Activated CD4-positive, alpha-beta T cell treated with anti-CD3 and anti-CD28 coated beads, Interleukin-2, amount 50 U/mL, for 24 hours (primary cell): ENCODE measurements at regions not wholly inside any gene's neighbourhood (a gene's known extent, or its start where the extent isn't known, plus 50 kb on each side); places are given as distances from the start of the nearest gene placed in this dataset.

ENCODE experiments used
- DNase-seq, 2 donors: peaks; one replicate each; pipeline ENCODE4 v3.0.0-alpha.2; 2020; ENCODE audit warnings: low read depth in 1 of 2, low spot score in 1 of 2

DNA sequence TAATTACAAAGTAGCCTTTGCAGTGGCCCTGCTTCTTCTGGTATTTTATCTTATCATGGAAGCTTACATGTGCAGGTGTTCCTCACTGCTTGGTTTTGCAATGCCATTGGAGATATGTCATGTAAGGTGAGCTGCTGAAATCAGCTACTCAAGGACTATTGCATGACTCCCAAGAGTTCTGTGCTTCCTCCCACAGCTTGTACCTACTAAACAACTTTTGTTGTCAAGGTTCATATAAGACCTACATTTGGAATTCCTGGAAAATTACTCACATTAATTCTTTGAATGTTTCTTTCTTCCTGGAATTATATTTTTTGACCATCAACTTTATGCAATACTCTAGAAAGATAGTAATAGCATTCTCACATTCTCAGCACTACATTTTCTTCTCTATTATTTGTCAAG is 427.5 kb upstream of the HSF2 start:
- no peak for DNase-seq

GRCh38 chr6:121984956-121985355 is 414.5 kb upstream of the HSF2 start:
- no peak for DNase-seq

DNA sequence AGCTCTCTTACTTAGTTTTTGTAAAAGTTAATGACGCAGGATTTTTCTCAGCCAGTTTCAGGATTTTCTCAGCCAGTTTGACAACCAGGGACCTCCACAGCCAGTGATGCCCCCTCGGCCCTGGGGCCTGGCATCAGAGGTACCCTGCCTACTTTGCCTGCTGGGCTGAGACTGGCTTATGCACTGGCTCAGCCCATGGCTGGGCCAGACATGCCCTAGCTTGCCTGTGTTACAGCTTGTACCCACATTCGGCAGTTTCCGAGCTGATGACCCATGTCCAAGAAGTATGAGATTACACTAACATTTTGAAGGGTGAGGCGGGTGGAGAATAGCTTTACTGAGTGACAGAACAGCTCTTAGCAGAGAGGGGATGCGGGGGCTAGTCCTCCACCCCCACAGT is 406.1 kb upstream of the HSF2 start:
- DNase-seq, result no peak

DNA sequence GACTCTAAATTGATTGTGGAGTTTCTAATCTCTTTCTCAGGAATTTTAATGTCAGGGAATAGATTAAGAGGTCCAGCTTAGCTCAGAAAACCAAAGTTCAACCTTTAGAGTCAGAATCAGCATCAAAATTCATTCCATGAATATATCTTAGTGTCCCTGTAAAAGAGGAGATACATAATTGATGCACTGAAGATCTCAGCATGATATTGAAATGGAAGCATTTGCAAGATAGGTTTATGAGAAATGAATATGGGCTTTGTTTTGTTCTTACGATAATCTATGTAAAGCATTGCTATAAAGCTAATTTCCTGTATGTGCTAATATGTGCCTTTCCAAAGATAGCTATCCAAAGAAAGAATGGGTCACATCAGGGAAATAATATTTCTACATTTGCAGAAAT is 404.5 kb upstream of the HSF2 start:
- no peak for DNase-seq

- DNase-seq, result no peak
Measured at GRCh38 chr6:121998631-121999030, 400.8 kb upstream of the HSF2 start.

DNA sequence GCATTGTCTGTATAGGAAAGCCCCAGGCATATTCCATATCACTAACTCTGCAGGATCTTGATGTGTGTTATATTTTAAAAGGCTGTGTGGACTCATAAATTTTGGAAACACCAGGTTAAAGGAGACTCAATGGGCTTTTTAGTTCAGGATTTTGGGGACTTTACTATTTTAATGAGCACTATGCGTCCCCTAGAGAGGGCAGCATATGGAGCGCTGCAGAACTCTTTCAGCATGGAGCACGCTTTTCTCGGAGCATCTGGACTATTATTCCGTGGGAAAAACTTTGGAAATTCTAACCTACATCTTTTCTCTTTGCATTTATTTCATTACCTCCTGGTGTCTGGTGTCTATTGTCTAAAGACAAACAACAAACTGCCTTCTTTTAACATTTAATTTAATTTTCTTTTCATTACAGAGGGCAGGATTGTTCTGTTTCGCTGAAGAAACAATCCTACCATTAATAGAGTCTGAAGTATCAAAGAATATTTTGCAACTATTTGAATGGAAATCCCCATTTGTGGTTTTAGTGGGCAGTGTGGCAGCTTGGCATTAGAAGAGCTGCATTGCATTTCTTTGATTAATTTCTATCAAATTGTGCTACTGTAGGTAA is 399.9 kb upstream of the HSF2 start:
- no peak for DNase-seq

- DNase-seq, result no peak
Measured at GRCh38 chr6:122005661-122006060, 393.8 kb upstream of the HSF2 start.

DNA sequence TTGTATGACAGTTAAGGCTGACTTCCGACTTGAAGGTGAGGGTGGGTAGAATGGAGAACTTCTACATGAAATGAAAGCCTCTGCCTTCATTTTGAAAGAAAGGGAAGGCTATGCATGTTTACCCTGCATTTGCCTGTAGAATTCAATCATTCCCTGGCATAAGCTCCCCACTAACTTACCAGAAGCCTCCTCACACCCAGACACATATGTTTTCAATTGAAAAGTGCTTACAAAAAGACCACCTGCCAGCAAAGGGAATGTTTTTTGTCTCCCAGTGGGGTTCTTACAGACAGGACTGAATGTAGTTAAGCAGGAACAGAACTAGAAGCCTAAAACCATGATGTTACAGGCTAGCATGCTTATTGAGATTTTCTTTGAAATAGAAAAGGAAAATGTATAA is 392.1 kb upstream of the HSF2 start:
- DNase-seq, result no peak

DNA sequence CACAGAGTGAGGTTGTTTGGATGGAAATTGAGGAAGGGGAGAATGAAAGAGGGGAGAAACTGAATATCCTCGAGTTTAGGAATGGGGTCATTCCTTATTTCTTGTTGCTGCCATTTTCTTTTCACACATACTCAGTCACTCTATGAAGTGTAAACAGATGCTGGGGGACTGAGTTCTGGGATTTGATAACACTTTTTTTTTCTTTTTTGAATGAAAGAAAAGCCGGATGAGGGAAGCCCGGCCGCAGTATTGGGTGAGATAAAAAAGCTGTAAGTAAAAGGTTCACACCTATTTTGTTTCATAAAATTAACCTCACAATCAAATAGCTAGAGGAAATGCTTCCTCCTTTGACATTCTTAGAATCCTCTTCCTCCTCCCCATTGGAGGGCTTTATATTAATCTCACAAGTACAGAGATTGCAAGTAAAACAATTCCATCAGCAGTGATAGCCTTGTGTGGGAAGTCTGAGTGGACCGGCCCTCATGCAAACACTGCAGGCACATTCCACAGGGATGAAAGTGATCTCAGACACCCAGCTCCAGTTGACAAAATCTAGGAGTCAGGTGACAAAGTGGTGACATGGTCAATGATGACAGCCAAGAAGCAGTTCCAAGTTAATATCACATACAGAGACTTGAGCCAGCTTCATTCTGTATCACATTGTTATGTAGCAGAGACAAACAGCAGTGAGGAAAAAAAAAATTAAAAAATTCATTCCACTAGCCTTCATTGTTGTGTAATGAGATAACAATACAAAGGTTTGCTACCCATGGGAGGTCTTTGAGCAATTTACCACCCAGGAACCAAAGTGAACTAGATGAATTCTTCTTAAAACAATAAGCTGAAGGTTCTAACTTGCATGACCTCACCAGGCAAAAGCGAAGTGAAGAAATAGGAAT is 391.1 kb upstream of the HSF2 start:
- no peak for DNase-seq

DNA sequence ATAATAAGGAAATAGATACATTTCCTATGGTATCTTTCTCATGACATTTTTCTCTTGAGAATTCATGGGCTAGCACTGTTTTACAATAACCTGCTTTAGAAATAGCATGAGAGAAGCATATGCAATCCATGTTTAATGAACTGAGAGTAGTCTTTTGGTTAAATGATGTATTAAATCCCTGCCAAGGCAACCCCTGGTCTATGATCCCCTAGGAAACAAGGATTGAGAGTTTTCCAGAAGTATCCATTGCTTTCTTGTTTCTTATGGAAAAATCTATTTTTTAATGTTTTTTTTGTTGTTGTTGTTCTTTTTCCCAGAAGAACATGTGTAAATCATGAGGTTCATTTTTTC is 390.5 kb upstream of the HSF2 start:
- no peak for DNase-seq

GRCh38 chr6:122012578-122012977 is 386.9 kb upstream of the HSF2 start:
- DNase-seq, result no peak

- DNase-seq, result no peak
Measured at GRCh38 chr6:122014961-122015360, 384.5 kb upstream of the HSF2 start.

DNA sequence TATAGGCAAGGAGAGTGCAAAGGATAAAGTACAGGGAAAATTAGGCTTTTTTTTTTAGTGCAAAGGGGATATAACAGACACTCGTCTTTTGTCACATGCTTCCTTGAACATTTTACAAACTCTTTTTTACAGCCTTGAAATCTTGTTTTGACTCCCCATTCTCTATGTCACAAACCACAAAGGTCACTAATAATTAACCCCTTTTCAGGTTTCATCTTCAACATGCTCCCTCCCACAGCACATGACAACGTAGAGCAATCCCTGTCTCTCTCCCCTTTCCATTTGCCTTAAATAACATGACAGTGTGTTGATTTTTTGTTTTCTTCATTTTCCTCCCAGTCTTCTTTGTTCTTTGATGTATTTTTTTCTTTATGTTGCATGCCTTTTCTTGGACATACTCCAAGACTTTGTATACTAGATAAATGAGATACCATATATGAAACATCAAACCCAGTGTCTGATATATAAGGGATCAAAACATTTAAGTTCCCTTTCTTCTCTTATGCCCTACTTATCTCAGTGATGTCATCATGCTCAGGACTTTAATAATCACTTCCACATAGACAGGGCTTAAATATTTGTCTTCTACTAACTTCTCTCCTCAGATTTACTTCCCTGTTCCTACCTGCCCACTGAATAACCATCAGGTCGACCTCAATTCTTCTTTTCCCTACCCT is 378.7 kb upstream of the HSF2 start:
- DNase-seq, result no peak

DNA sequence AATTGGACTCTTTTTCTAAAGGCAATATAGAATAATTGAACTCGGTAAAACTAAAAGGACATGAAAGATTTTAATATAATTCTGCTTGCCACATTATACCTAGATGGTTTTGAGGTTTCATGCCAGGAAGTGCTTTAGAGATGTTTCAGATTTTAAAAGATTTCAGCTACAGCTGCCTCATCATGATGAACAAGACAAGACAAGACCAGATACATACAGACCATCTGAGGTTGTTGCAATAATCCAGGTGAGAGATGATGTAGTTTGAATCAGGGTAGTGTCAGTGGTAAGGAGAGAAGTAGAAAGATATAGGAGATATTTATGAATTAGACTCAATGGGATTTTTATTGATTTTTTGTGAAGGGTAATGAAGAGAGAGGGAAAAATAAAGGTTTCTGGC is 374.3 kb upstream of the HSF2 start:
- no peak for DNase-seq

DNA sequence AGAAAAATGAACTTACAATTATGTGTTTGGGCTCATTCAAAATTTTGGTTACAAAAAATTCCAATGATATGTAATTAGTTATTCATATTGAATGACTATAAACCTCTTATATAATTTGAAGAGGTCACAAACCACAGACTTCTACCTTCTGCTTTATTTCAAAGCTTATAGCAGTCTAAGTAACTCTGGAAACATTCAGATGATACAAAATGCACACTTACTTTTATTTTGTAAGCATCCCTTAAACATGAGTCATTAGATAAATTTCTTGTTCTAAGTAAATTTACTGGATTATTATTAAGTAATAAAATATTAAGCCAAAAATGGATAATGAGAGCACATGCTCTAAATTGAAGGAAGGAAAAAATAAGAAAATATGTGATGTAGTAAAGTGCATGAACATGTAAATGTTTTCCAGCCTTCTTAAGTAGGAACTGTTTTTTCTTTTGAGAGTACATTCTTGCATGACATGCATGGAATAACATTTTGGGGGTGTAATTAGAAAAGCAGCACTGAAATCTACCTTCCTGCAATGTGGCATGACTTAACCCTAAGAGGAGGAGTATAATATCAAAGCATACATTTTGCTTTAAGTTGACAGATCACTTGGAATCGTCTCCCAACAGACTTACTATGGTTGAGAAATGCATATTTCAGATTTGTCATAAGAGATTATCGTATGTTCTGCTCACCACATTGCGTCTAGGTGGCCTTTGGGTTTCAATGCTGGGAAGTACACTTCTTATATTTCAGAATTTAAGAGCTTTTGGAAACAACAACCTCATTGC is 372.7 kb upstream of the HSF2 start:
- no peak for DNase-seq

DNA sequence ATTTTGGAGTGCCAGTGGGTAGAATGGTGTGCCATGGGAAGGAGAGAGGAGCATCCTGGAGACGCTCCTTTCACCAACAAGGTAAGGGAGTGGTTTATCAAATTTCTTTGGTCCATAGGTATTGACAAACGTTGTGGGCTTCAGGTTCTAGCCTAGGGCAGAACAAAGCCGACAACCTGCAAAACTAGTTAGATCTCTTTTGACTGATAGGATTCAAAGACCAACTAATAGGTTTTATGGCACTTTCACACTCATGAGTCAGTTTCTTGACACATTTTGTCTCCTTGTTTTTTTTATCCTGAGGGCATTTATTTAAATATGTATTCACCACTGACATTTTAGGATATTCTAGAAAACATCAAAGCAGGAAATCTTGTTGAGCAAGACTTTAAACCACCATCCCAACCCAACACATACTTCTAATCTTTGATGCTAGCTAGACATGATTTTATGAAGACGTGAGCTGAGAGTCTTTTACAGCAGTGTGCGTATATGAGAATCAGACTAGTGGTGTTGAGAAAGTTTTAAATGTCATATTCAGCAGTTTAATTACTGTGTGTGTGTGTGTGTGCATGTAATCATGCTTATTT is 370.4 kb upstream of the HSF2 start:
- no peak for DNase-seq

GRCh38 chr6:122033564-122034181 is 365.8 kb upstream of the HSF2 start:
- no peak for DNase-seq

DNA sequence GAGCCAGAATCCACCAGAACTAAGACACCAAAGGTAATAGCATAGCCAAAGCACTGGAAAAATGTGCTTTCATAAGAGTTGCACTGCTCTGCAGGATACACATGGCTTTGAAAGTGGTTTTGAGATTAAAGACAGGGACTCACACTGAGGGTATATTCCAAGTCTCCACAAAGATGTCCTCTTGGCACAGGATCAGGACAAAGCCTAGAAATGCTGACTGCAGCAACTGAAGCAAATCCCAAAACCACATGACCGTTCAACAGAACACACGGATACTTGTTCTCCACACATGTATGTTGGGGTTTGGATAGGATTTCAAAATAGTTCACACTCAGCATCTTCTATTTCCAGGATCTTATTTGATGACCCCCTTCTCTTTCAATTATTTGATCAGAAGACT is 364.3 kb upstream of the HSF2 start:
- DNase-seq, result no peak

DNA sequence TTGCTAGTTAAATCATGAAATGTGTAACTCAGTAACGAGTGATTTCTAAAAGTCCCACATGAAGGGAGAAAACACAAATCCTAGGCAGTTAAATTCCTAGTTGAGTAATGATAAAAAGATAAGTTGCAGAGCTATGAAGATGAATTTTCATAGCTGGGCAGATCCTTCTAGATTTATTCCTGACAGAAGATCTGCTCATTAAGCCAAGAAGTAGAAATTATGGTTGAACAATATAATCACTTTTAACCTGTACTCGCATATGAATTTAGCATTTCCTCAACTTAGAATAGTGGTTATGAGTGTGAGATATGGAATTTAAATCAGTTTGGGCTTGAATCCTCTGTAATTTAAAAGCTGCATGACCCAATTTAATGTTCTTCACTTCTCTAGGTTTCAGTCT is 359.2 kb upstream of the HSF2 start:
- no peak for DNase-seq

- DNase-seq, result no peak
Measured at GRCh38 chr6:122042380-122042779, 357.1 kb upstream of the HSF2 start.
